Epithelial cell of prostate (primary cell): ENCODE measurements at regions not wholly inside any gene's neighbourhood (a gene's known extent, or its start where the extent isn't known, plus 50 kb on each side); places are given as distances from the start of the nearest gene placed in this dataset.
"Not testable (repeated sequence)": the region's sequence is repeated elsewhere in the genome, so short reads cannot be mapped to it uniquely, and the experiment has no call there.

Source experiments
- DNase-seq: peaks from one replicate; pipeline ENCODE4 v3.0.0-alpha.2; 2011; ENCODE audit warnings: low read depth, low spot score
- H3K27ac ChIP-seq: fragments of 450-650 bp; 2 replicates; pipeline ENCODE4 v1.5.1; 2017; ENCODE audit warnings: mild to moderate bottlenecking

GRCh38 chr15:38002883-38003477, 68.5 kb downstream of the TMCO5A start:
- no peak overlapping the region for H3K27ac ChIP-seq
- DNase-seq, result peak; percentile 31

- DNase-seq, result no peak
- H3K27ac ChIP-seq, result no peak overlapping the region
Measured at GRCh38 chr15:38004218-38004861, 69.9 kb downstream of the TMCO5A start.

- H3K27ac ChIP-seq, result no peak overlapping the region
- DNase-seq, result no peak
Measured at GRCh38 chr15:38005953-38006808, 71.7 kb downstream of the TMCO5A start.

GRCh38 chr15:38010395-38010794, 76.0 kb downstream of the TMCO5A start:
- H3K27ac ChIP-seq, result no peak overlapping the region
- DNase-seq, result no peak

GRCh38 chr15:38012894-38013293, 78.5 kb downstream of the TMCO5A start:
- H3K27ac ChIP-seq, result no peak overlapping the region
- no peak for DNase-seq

GRCh38 chr15:38017721-38018120, 83.3 kb downstream of the TMCO5A start:
- DNase-seq, result no peak
- H3K27ac ChIP-seq, result no peak overlapping the region

GRCh38 chr15:38019066-38019465, 84.6 kb downstream of the TMCO5A start:
- no peak overlapping the region for H3K27ac ChIP-seq
- no peak for DNase-seq

- H3K27ac ChIP-seq, result no peak overlapping the region
- DNase-seq, result no peak
Measured at GRCh38 chr15:38021259-38021658, 86.8 kb downstream of the TMCO5A start.

- no peak overlapping the region for H3K27ac ChIP-seq
- no peak for DNase-seq
Measured at GRCh38 chr15:38024293-38025091, 90.1 kb downstream of the TMCO5A start.

- DNase-seq, H3K27ac ChIP-seq: not testable (repeated sequence)
Measured at GRCh38 chr15:38025656-38026055, 91.2 kb downstream of the TMCO5A start.

- DNase-seq, result no peak
- H3K27ac ChIP-seq, result no peak overlapping the region
Measured at GRCh38 chr15:38028869-38029268, 94.4 kb downstream of the TMCO5A start.

- DNase-seq, result no peak
- no peak overlapping the region for H3K27ac ChIP-seq
Measured at GRCh38 chr15:38029736-38030135, 95.3 kb downstream of the TMCO5A start.

- H3K27ac ChIP-seq, result no peak overlapping the region
- no peak for DNase-seq
Measured at GRCh38 chr15:38030609-38031008, 96.2 kb downstream of the TMCO5A start.

- DNase-seq, result no peak
- H3K27ac ChIP-seq, result no peak overlapping the region
Measured at GRCh38 chr15:38035701-38036100, 101.3 kb downstream of the TMCO5A start.

GRCh38 chr15:38036790-38037338, 102.4 kb downstream of the TMCO5A start:
- no peak overlapping the region for H3K27ac ChIP-seq
- no peak for DNase-seq

GRCh38 chr15:38038659-38039442, 104.4 kb downstream of the TMCO5A start:
- peak; percentile 43 for DNase-seq
- peak overlapping the region; percentile 73 for H3K27ac ChIP-seq

GRCh38 chr15:38040615-38041014, 106.2 kb downstream of the TMCO5A start:
- no peak for DNase-seq
- peak overlapping the region; percentile 37 for H3K27ac ChIP-seq

- H3K27ac ChIP-seq, result peak overlapping the region; percentile 37
- peak; percentile 26 for DNase-seq
Measured at GRCh38 chr15:38041576-38041975, 107.1 kb downstream of the TMCO5A start.

GRCh38 chr15:38042211-38042610, 107.8 kb downstream of the TMCO5A start:
- H3K27ac ChIP-seq, result peak overlapping the region; percentile 37
- no peak for DNase-seq
